ENCODE measurements at regions not wholly inside any gene's neighbourhood (a gene's known extent, or its start where the extent isn't known, plus 50 kb on each side); places are given as distances from the start of the nearest gene placed in this dataset.

DNA sequence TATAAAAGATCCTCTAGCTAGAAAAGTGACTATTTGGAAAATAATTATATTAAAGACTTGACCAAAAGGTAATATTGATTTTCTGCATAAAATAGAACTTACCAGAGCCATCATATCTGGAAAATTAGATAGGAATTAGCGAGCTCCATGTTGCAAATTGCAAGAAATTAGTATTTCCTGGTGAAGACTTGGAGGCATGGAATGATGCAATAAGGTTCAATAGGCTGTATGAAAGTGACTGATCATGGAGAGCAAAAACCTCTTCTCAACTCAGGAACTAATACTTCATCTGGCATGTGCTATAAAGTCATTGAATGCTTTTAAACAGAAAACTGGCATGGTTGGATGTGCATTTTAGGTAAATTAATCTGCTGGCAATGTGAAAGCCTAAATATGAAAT, 66.3 kb upstream of the UFM1 start:
- TF ChIP-seq, protein P1, sequence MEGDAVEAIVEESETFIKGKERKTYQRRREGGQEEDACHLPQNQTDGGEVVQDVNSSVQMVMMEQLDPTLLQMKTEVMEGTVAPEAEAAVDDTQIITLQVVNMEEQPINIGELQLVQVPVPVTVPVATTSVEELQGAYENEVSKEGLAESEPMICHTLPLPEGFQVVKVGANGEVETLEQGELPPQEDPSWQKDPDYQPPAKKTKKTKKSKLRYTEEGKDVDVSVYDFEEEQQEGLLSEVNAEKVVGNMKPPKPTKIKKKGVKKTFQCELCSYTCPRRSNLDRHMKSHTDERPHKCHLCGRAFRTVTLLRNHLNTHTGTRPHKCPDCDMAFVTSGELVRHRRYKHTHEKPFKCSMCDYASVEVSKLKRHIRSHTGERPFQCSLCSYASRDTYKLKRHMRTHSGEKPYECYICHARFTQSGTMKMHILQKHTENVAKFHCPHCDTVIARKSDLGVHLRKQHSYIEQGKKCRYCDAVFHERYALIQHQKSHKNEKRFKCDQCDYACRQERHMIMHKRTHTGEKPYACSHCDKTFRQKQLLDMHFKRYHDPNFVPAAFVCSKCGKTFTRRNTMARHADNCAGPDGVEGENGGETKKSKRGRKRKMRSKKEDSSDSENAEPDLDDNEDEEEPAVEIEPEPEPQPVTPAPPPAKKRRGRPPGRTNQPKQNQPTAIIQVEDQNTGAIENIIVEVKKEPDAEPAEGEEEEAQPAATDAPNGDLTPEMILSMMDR (IDR thresholded peaks at IDR 0.05; ENCODE audit: poor library complexity) = no peak
- TF ChIP-seq EZH2 (IDR thresholded peaks at IDR 0.05; ENCODE audit: borderline replicate concordance) (no peak), EZH2phosphoT487 (IDR thresholded peaks at IDR 0.05; ENCODE audit: low read depth, severe bottlenecking, unreplicated experiment) (no peak)
